Calu3 (cell line): ENCODE measurements at regions not wholly inside any gene's neighbourhood (a gene's known extent, or its start where the extent isn't known, plus 50 kb on each side); places are given as distances from the start of the nearest gene placed in this dataset.

Source experiments
- BruUV-seq: library from RNA; stranded (reverse); fragments of 400-500 nt; replicated peaks from 2 replicates; lab custom pipeline; 2021; lab: Mats Ljungman, UMichigan
- CTCF ChIA-PET: fragments of 300-600 bp; sonication (Branson Sonifier 250); formaldehyde crosslinking; loops from one replicate; lab custom pipeline; 2022; ENCODE audit warnings: antibody characterized with exemption; lab: Charles Lee
- DNase-seq: peaks from one replicate; pipeline ENCODE4 v3.0.0; 2022
- H3K27ac Mint-ChIP-seq: one replicate; pipeline ENCODE4 v1.8.0; 2022; ENCODE audit warnings: mixed read lengths; ENCODE audit not compliant: unreplicated experiment
- H3K27me3 Mint-ChIP-seq: one replicate; pipeline ENCODE4 v1.8.0; 2022; ENCODE audit warnings: mixed read lengths; ENCODE audit not compliant: unreplicated experiment
- H3K36me3 Mint-ChIP-seq: one replicate; pipeline ENCODE4 v1.8.0; 2022; ENCODE audit warnings: mild to moderate bottlenecking, moderate library complexity, mixed read lengths; ENCODE audit not compliant: insufficient read depth, unreplicated experiment
- H3K4me1 Mint-ChIP-seq: one replicate; pipeline ENCODE4 v1.8.0; 2022; ENCODE audit warnings: mild to moderate bottlenecking, low read depth, mixed read lengths; ENCODE audit not compliant: unreplicated experiment
- H3K4me3 Mint-ChIP-seq: one replicate; pipeline ENCODE4 v1.8.0; 2022; ENCODE audit warnings: mild to moderate bottlenecking, low read depth, moderate library complexity, mixed read lengths; ENCODE audit not compliant: unreplicated experiment
- H3K9me3 Mint-ChIP-seq: one replicate; pipeline ENCODE4 v1.8.0; 2022; ENCODE audit warnings: low read depth, mixed read lengths; ENCODE audit not compliant: unreplicated experiment
- intact Hi-C: fragments of 100-400 bp; cut with micrococcal nuclease; formaldehyde crosslinking; loops from one replicate; pipeline ENCODE4 v1.10.0; 2022; ENCODE audit not compliant: unreplicated experiment
- TF ChIP-seq, protein P1 (sequence below): fragments of 200-600 bp; IDR thresholded peaks from one replicate; pipeline ENCODE4 v1.8.0; 2022; ENCODE audit warnings: antibody characterized with exemption; ENCODE audit not compliant: unreplicated experiment

DNA sequence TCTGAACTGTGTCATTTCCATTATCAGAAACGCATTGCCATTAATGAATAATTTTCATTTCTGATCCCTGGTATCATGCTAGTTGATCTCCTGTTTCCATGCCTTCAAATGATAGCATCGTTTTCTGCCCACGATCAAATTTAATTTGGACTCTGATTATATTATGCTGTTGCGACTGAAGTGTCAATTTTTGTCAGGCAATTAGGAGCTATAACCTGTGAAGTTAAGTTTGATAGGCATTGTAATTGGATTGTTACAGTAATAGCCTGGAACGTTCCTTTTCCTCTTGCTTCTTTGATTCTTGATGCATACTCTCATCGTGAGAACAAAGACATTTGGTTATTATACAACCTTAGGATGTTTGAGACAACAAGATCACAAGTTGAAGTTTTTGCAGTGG is 356.3 kb downstream of the VRK1 start:
- Mint-ChIP-seq H3K4me1 (no peaks in the 10 kb centered on the region), H3K36me3 (no peaks in the 10 kb centered on the region), H3K27ac (no peak overlapping the region), H3K9me3 (peaks cover 5% of the 10 kb centered on the region), H3K27me3 (peaks cover 16% of the 10 kb centered on the region), H3K4me3 (no peak overlapping the region)
- DNase-seq: no peak
- no TSS peak for BruUV-seq
- intact Hi-C loops: no loop called here
- TF ChIP-seq, protein P1, sequence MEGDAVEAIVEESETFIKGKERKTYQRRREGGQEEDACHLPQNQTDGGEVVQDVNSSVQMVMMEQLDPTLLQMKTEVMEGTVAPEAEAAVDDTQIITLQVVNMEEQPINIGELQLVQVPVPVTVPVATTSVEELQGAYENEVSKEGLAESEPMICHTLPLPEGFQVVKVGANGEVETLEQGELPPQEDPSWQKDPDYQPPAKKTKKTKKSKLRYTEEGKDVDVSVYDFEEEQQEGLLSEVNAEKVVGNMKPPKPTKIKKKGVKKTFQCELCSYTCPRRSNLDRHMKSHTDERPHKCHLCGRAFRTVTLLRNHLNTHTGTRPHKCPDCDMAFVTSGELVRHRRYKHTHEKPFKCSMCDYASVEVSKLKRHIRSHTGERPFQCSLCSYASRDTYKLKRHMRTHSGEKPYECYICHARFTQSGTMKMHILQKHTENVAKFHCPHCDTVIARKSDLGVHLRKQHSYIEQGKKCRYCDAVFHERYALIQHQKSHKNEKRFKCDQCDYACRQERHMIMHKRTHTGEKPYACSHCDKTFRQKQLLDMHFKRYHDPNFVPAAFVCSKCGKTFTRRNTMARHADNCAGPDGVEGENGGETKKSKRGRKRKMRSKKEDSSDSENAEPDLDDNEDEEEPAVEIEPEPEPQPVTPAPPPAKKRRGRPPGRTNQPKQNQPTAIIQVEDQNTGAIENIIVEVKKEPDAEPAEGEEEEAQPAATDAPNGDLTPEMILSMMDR: no peak
- CTCF ChIA-PET: no interaction called here

DNA sequence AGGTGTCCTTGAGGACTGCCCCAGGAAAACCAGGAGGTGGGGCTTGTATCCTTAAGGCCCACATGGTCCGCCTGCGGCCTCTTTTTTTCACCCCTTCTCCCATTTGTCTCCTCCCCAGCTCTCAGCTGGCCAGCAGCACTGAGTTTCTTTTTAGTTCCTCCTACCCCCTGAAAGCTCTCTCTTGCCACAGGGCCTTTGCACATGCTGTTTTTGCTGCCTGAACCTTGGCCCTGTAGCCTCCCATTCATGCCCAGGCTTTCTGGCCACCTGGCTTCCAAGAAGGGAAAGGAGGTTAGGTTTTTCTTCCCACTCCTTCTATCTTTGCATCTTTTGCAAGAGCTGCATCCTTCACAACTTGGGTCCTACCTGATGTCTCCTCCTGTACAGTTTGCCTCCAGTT is 358.1 kb downstream of the VRK1 start:
- Mint-ChIP-seq H3K36me3 (no peaks in the 10 kb centered on the region), H3K27me3 (peaks cover 16% of the 10 kb centered on the region), H3K9me3 (peaks cover 9% of the 10 kb centered on the region), H3K4me3 (no peak overlapping the region), H3K27ac (no peak overlapping the region), H3K4me1 (no peaks in the 10 kb centered on the region)
- intact Hi-C loops: no loop called here
- no TSS peak for BruUV-seq
- TF ChIP-seq, protein P1: no peak
- DNase-seq: no peak
- CTCF ChIA-PET: no interaction called here

DNA sequence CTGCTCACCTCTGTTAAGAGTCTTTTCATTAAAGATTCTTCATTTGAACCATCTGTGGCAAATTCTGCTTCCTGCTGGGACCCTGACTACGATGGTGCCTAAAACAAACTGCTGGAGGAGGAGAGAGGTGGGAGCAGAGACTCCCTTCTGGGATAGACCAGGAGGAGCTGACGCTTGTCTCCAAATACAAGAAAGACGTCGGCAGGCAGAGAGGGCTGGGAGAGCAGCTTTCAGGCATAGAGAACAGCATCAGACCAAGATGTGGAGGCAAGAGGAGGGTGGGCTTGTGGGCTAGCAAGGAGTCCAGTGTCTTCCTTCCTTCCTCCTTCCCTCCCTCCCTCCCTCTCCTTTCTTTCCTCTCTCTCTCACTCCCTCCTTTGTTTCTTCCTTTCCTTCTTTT is 358.6 kb downstream of the VRK1 start:
- H3K4me1 Mint-ChIP-seq: no peaks in the 10 kb centered on the region
- H3K36me3 Mint-ChIP-seq: no peaks in the 10 kb centered on the region
- DNase-seq: no peak
- TF ChIP-seq, protein P1: no peak
- BruUV-seq: no TSS peak
- no peak overlapping the region for H3K27ac Mint-ChIP-seq
- CTCF ChIA-PET: no interaction called here
- peaks cover 16% of the 10 kb centered on the region for H3K27me3 Mint-ChIP-seq
- intact Hi-C loops: no loop called here
- H3K9me3 Mint-ChIP-seq: peaks cover 7% of the 10 kb centered on the region
- H3K4me3 Mint-ChIP-seq: no peak overlapping the region

DNA sequence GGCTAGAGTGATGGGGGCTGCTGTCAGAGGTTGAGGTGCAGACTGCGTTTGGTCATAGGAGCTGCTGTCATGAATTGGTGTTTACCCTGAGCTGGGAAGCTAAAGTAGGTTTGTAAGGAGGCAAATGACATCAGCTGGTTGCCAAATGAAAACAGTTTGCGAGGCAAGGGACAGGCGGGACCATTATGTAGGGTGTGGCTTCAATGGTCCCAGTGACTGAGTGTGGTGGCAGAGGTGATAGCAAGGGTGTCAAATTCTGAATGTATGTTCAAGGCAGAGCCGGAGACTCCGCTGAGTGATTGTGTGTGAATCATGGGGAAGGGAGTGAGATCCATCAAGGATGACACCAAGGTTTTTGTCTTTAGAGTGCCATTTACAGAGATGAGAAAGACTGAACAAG is 359.5 kb downstream of the VRK1 start:
- no peaks in the 10 kb centered on the region for H3K4me1 Mint-ChIP-seq
- H3K27ac Mint-ChIP-seq: no peak overlapping the region
- TF ChIP-seq, protein P1: no peak
- H3K4me3 Mint-ChIP-seq: no peak overlapping the region
- H3K9me3 Mint-ChIP-seq: peaks cover 7% of the 10 kb centered on the region
- no TSS peak for BruUV-seq
- CTCF ChIA-PET: no interaction called here
- peaks cover 16% of the 10 kb centered on the region for H3K27me3 Mint-ChIP-seq
- intact Hi-C loops: no loop called here
- no peak for DNase-seq
- no peaks in the 10 kb centered on the region for H3K36me3 Mint-ChIP-seq

DNA sequence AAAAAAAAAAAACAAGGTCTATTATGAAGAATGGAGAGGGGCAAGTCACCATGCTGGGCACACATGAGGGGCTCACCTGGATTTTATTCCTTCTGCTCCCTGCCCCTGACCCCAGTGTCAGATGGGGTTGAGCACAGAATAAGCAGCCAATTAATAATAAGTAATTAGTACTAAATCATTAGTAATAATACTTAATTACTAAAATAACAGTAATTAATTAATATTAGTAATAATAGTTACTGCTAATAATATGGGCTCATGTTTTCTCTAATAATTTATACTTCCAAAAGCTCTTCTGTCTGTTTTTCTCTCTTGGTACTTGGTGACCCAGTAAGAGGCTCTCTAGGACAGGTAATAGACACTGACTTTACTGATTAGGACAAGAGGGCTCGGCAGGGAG is 360.9 kb downstream of the VRK1 start:
- peaks cover 7% of the 10 kb centered on the region for H3K9me3 Mint-ChIP-seq
- no peaks in the 10 kb centered on the region for H3K4me1 Mint-ChIP-seq
- no peaks in the 10 kb centered on the region for H3K36me3 Mint-ChIP-seq
- CTCF ChIA-PET: no interaction called here
- TF ChIP-seq, protein P1: no peak
- intact Hi-C loops: no loop called here
- no TSS peak for BruUV-seq
- H3K27me3 Mint-ChIP-seq: peaks cover 16% of the 10 kb centered on the region
- no peak overlapping the region for H3K4me3 Mint-ChIP-seq
- H3K27ac Mint-ChIP-seq: no peak overlapping the region
- no peak for DNase-seq
